ENCODE measurements at regions not wholly inside any gene's neighbourhood (a gene's known extent, or its start where the extent isn't known, plus 50 kb on each side); places are given as distances from the start of the nearest gene placed in this dataset.

GRCh38 chr2:120917886-120918285, 182.2 kb downstream of the GLI2 start:
- no peak for TF ChIP-seq CTCF (IDR thresholded peaks at IDR 0.05)
- no peak for TF ChIP-seq POLR2A (IDR thresholded peaks at IDR 0.05)
